SIG-M5 treated with dmso at 0.1 percent for 504 hours (cell line): ENCODE measurements at regions not wholly inside any gene's neighbourhood (a gene's known extent, or its start where the extent isn't known, plus 50 kb on each side); places are given as distances from the start of the nearest gene placed in this dataset.
"Not testable (repeated sequence)": the region's sequence is repeated elsewhere in the genome, so short reads cannot be mapped to it uniquely, and the experiment has no call there.

Experiments used
- DNase-seq: peaks from one replicate; lab custom pipeline; 2025; ENCODE audit not compliant: unreplicated experiment; lab: John Stamatoyannopoulos, UW

- no peak for DNase-seq
Observed at GRCh38 chr20:19110881-19111460, 101.5 kb upstream of the SLC24A3 start.

GRCh38 chr20:19112828-19113227 is 99.6 kb upstream of the SLC24A3 start:
- no peak for DNase-seq

GRCh38 chr20:19113343-19113930 is 99.0 kb upstream of the SLC24A3 start:
- DNase-seq: no peak

- peak; percentile 8 for DNase-seq
Observed at GRCh38 chr20:19114410-19114809, 98.0 kb upstream of the SLC24A3 start.

- DNase-seq: no peak
Observed at GRCh38 chr20:19115581-19115980, 96.9 kb upstream of the SLC24A3 start.

GRCh38 chr20:19120011-19120410 is 92.4 kb upstream of the SLC24A3 start:
- DNase-seq: no peak

GRCh38 chr20:19120569-19120968 is 91.9 kb upstream of the SLC24A3 start:
- no peak for DNase-seq

- no peak for DNase-seq
Observed at GRCh38 chr20:19121463-19121862, 91.0 kb upstream of the SLC24A3 start.

GRCh38 chr20:19121916-19122315 is 90.5 kb upstream of the SLC24A3 start:
- no peak for DNase-seq

GRCh38 chr20:19122395-19122794 is 90.0 kb upstream of the SLC24A3 start:
- DNase-seq: no peak

- no peak for DNase-seq
Observed at GRCh38 chr20:19125508-19125907, 86.9 kb upstream of the SLC24A3 start.

- DNase-seq: no peak
Observed at GRCh38 chr20:19129306-19129705, 83.1 kb upstream of the SLC24A3 start.

- peak; percentile 50 for DNase-seq
Observed at GRCh38 chr20:19129976-19130612, 82.3 kb upstream of the SLC24A3 start.

GRCh38 chr20:19130613-19130984 is 81.8 kb upstream of the SLC24A3 start:
- DNase-seq: no peak

- no peak for DNase-seq
Observed at GRCh38 chr20:19137641-19138040, 74.8 kb upstream of the SLC24A3 start.

GRCh38 chr20:19138758-19139157 is 73.7 kb upstream of the SLC24A3 start:
- no peak for DNase-seq

- DNase-seq: not testable (repeated sequence)
Observed at GRCh38 chr20:19139584-19139983, 72.9 kb upstream of the SLC24A3 start.

- no peak for DNase-seq
Observed at GRCh38 chr20:19141998-19142397, 70.4 kb upstream of the SLC24A3 start.

- no peak for DNase-seq
Observed at GRCh38 chr20:19143890-19144289, 68.6 kb upstream of the SLC24A3 start.

GRCh38 chr20:19161336-19161735 is 51.1 kb upstream of the SLC24A3 start:
- DNase-seq: peak; percentile 54
